A549 (cell line): ENCODE measurements at regions not wholly inside any gene's neighbourhood (a gene's known extent, or its start where the extent isn't known, plus 50 kb on each side); places are given as distances from the start of the nearest gene placed in this dataset.

Experiments
- ATAC-seq, 2 experiments: fragments of 200-7000 bp in 1 of 2; fragments of >200 bp in 1 of 2; cut with Nextera tagmentation in 1 of 2; cut with Tn5 transposase in 1 of 2; 3 replicates each; pipeline versions ENCODE4 v1.8.0 to v1.9.1; 2018 to 2020; ENCODE audit warnings: mild to moderate bottlenecking in 1 of 2, moderate library complexity in 1 of 2
- CTCF ChIA-PET: fragments of 300-600 bp; sonication (Branson Sonifier 250); formaldehyde crosslinking; extraction: SDS; loops from one replicate; lab custom pipeline; 2021; ENCODE audit warnings: antibody characterized with exemption, inconsistent platforms; lab: Yijun Ruan, JAX
- POLR2A ChIA-PET: fragments of 350-600 bp; formaldehyde crosslinking; extraction: SDS; loops from one replicate; lab custom pipeline; 2021; ENCODE audit warnings: antibody characterized with exemption, inconsistent platforms; lab: Yijun Ruan, JAX
- DNase-seq, 2 experiments: peaks; one replicate each; pipeline versions ENCODE4 v3.0.0 to v3.0.0-alpha.2; 2011 to 2016; ENCODE audit warnings: low read depth in 1 of 2, low spot score in 1 of 2
- FAIRE-seq: peaks from 2 replicates; lab custom pipeline; 2011; peaks lifted over from hg19 to GRCh38; lab: Jason Lieb, UNC
- H3K27ac ChIP-seq, 2 experiments: fragments of >200 bp; sonication (Bioruptor Twin); formaldehyde crosslinking; 3 replicates each; pipeline ENCODE4 v1.5.1; 2016 to 2017
- H3K4me1 ChIP-seq: fragments of >200 bp; sonication (Bioruptor Twin); formaldehyde crosslinking; 3 replicates; pipeline ENCODE4 v1.6.1; 2016
- H3K4me2 ChIP-seq: fragments of >200 bp; sonication (Bioruptor Twin); formaldehyde crosslinking; 3 replicates; pipeline ENCODE4 v1.6.1; 2016
- H3K4me3 ChIP-seq: fragments of >200 bp; sonication (Bioruptor Twin); formaldehyde crosslinking; 3 replicates; pipeline ENCODE4 v1.5.1; 2016
- H3K9me3 ChIP-seq: fragments of >200 bp; sonication (Bioruptor Twin); formaldehyde crosslinking; 3 replicates; pipeline ENCODE4 v1.6.1; 2016
- CBX2 ChIP-seq: fragments of 200-600 bp; sonication (generic); IDR thresholded peaks from 2 replicates; pipeline ENCODE4 v1.6.1; 2016; ENCODE audit warnings: low read depth, mild to moderate bottlenecking, borderline replicate concordance
- CHD2 ChIP-seq: fragments of 150-350 bp; IDR thresholded peaks from 2 replicates; pipeline ENCODE4 v1.6.1; 2014; ENCODE audit warnings: low read length; ENCODE audit not compliant: partially characterized antibody
- CHD4 ChIP-seq: fragments of 200-600 bp; sonication (generic); IDR thresholded peaks from 2 replicates; pipeline ENCODE4 v1.6.1; 2016; ENCODE audit warnings: antibody characterized with exemption, mild to moderate bottlenecking, borderline replicate concordance
- CTCF ChIP-seq: fragments of >200 bp; sonication (Bioruptor Twin); formaldehyde crosslinking; IDR thresholded peaks from 3 replicates; pipeline ENCODE4 v1.5.1; 2016
- ESRRA ChIP-seq: fragments of 150-350 bp; IDR thresholded peaks from 2 replicates; pipeline ENCODE4 v1.6.1; 2014; ENCODE audit warnings: mild to moderate bottlenecking, low read length, borderline replicate concordance
- FOSL2 ChIP-seq, 2 experiments: fragments of 450-650 bp in 1 of 2; fragments of >200 bp in 1 of 2; sonication (Bioruptor Twin) in 1 of 2; formaldehyde crosslinking; IDR thresholded peaks; 2 replicates each; pipeline versions ENCODE4 v1.5.0 to v1.6.1; 2016 to 2020; ENCODE audit warnings: mild to moderate bottlenecking in 1 of 2, moderate library complexity in 1 of 2
- GATA3 ChIP-seq: IDR thresholded peaks from 2 replicates; pipeline ENCODE4 v1.6.1; 2012; ENCODE audit warnings: borderline replicate concordance
- HES2 ChIP-seq: fragments of >200 bp; sonication (Bioruptor Twin); formaldehyde crosslinking; IDR thresholded peaks from 2 replicates; pipeline ENCODE4 v1.6.1; 2016
- HEYL ChIP-seq: fragments of 250-450 bp; sonication (Bioruptor Pico); IDR thresholded peaks from 2 replicates; pipeline ENCODE4 v1.8.0; 2021; ENCODE audit warnings: mild to moderate bottlenecking, moderate library complexity
- HMGXB4 ChIP-seq: fragments of 250-450 bp; sonication (Bioruptor Pico); IDR thresholded peaks from 2 replicates; pipeline ENCODE4 v1.5.0; 2021; ENCODE audit warnings: mild to moderate bottlenecking, moderate library complexity, borderline replicate concordance
- HOXA7 ChIP-seq: fragments of 250-450 bp; sonication (Bioruptor Pico); IDR thresholded peaks from 2 replicates; pipeline ENCODE4 v1.5.0; 2020; ENCODE audit warnings: mild to moderate bottlenecking, moderate library complexity
- HOXB13 ChIP-seq: fragments of 250-450 bp; sonication (Bioruptor Pico); IDR thresholded peaks from 2 replicates; pipeline ENCODE4 v1.5.0; 2020; ENCODE audit warnings: low read depth, mild to moderate bottlenecking, moderate library complexity
- JUN ChIP-seq, 2 experiments: fragments of >200 bp; sonication (Bioruptor Twin); formaldehyde crosslinking; IDR thresholded peaks; 2 replicates in 1 of 2; 3 replicates in 1 of 2; pipeline ENCODE4 v1.6.1; 2016 to 2017
- MAFK ChIP-seq: fragments of 450-650 bp; IDR thresholded peaks from 2 replicates; pipeline ENCODE4 v1.6.1; 2014; ENCODE audit not compliant: partially characterized antibody
- MAX ChIP-seq: IDR thresholded peaks from 2 replicates; pipeline ENCODE4 v1.6.1; 2012
- MYC ChIP-seq: IDR thresholded peaks from 2 replicates; pipeline ENCODE4 v1.6.1; 2012; ENCODE audit warnings: mild to moderate bottlenecking, inconsistent platforms, low read length, improper control_type of control experiment, borderline replicate concordance
- NFE2L2 ChIP-seq: fragments of 150-350 bp; conservative IDR thresholded peaks from 2 replicates; pipeline ENCODE4 v1.6.1; 2014; ENCODE audit warnings: low read length
- POLR2AphosphoS2 ChIP-seq: conservative IDR thresholded peaks from 2 replicates; pipeline ENCODE4 v1.6.1; 2012; ENCODE audit warnings: low read length, improper control_type of control experiment, inconsistent platforms
- RARB ChIP-seq: fragments of 250-450 bp; sonication (Bioruptor Pico); IDR thresholded peaks from 2 replicates; pipeline ENCODE4 v1.8.0; 2021; ENCODE audit warnings: mild to moderate bottlenecking, moderate library complexity
- RNF2 ChIP-seq: fragments of 200-600 bp; sonication (generic); IDR thresholded peaks from 2 replicates; pipeline ENCODE4 v1.6.1; 2016; ENCODE audit warnings: low read depth, mild to moderate bottlenecking, antibody characterized with exemption, moderate library complexity, borderline replicate concordance
- ZNF302 ChIP-seq: fragments of 250-450 bp; sonication (Bioruptor Pico); IDR thresholded peaks from 2 replicates; pipeline ENCODE4 v1.9.0; 2021; ENCODE audit warnings: inconsistent platforms, mild to moderate bottlenecking, moderate library complexity
- WGBS: methylation state at CpG from one replicate; pipeline ENCODE4 v1.1.6; 2017; ENCODE audit errors: missing lambda C conversion rate; 5-methylcytosine and 5-hydroxymethylcytosine counted together

GRCh38 chr6:6927521-6928361, 180.0 kb upstream of the RREB1 start:
- FAIRE-seq (no peak), DNase-seq (no peak), ATAC-seq (peak in 1 of 2 experiments; percentile 61; a peak in 3 of 6 replicates)
- no peaks in the 10 kb centered on the region for H3K9me3 ChIP-seq
- ChIA-PET CTCF (no interaction called here), POLR2A (no interaction called here)
- TF ChIP-seq CBX2 = no peak
- TF ChIP-seq JUN (IDR thresholded peaks at IDR 0.05) = no peak
- TF ChIP-seq MAFK = no peak
- 61% methylated on average over 20 of the region's 20 CpGs for WGBS
- H3K27ac ChIP-seq = no peak overlapping the region
- H3K4me3 ChIP-seq = no peak overlapping the region
- H3K4me2 ChIP-seq = 0 out of 3 replicates have a peak overlapping the region, but pooled peaks have one; percentile 7
- H3K4me1 ChIP-seq = no peaks in the 10 kb centered on the region

- H3K4me1 ChIP-seq = no peaks in the 10 kb centered on the region
- ChIA-PET CTCF (no interaction called here), POLR2A (no interaction called here)
- H3K27ac ChIP-seq = no peak overlapping the region
- DNase-seq (no peak), ATAC-seq (no peak), FAIRE-seq (no peak)
- WGBS = 75% methylated on average over 9 of the region's 9 CpGs
- no peak for TF ChIP-seq HOXB13 (CRISPR knock-in tag)
- TF ChIP-seq MYC = no peak
- TF ChIP-seq RNF2 = no peak
- TF ChIP-seq HEYL (CRISPR knock-in tag) = no peak
- no peak for TF ChIP-seq POLR2AphosphoS2
- no peak for TF ChIP-seq HMGXB4
- TF ChIP-seq CHD4 = no peak
- TF ChIP-seq ESRRA = no peak
- TF ChIP-seq NFE2L2 = no peak
- TF ChIP-seq FOSL2 (IDR thresholded peaks at IDR 0.05) = no peak
- no peak for TF ChIP-seq FOSL2 (CRISPR knock-in tag; IDR thresholded peaks at IDR 0.05)
- H3K9me3 ChIP-seq = no peaks in the 10 kb centered on the region
- no peak overlapping the region for H3K4me3 ChIP-seq
- H3K4me2 ChIP-seq = no peak overlapping the region
Measured at GRCh38 chr6:6930223-6930880, 177.4 kb upstream of the RREB1 start.

- no peak overlapping the region for H3K4me2 ChIP-seq
- no peaks in the 10 kb centered on the region for H3K4me1 ChIP-seq
- TF ChIP-seq RNF2 = no peak
- TF ChIP-seq, all 56 proteins: peak for 0
- ChIA-PET CTCF (no interaction called here), POLR2A (no interaction called here)
- Histone ChIP-seq H3K27ac (no peak overlapping the region), H3K4me3 (no peak overlapping the region), H3K9me3 (no peaks in the 10 kb centered on the region)
- no peak for ATAC-seq
- DNase-seq = no peak
- FAIRE-seq = no peak
- 67% methylated on average over 9 of the region's 9 CpGs for WGBS
Measured at GRCh38 chr6:6931071-6932025, 176.4 kb upstream of the RREB1 start.

GRCh38 chr6:6932341-6932740, 175.4 kb upstream of the RREB1 start:
- DNase-seq = no peak
- no peak for ATAC-seq
- no peak overlapping the region for H3K4me3 ChIP-seq
- FAIRE-seq = no peak
- H3K4me1 ChIP-seq = no peaks in the 10 kb centered on the region
- H3K9me3 ChIP-seq = no peaks in the 10 kb centered on the region
- ChIA-PET CTCF (no interaction called here), POLR2A (no interaction called here)
- no peak overlapping the region for H3K4me2 ChIP-seq
- 32% methylated on average over 4 of the region's 4 CpGs for WGBS
- H3K27ac ChIP-seq = no peak overlapping the region
- TF ChIP-seq CHD2 (no peak), MAFK (no peak), NFE2L2 (no peak), HES2 (no peak), FOSL2 (IDR thresholded peaks at IDR 0.05) (no peak), FOSL2 (CRISPR knock-in tag; IDR thresholded peaks at IDR 0.05) (no peak), HOXA7 (CRISPR knock-in tag) (no peak), GATA3 (no peak), CTCF (no peak), POLR2AphosphoS2 (no peak), MAX (no peak), RARB (CRISPR knock-in tag) (no peak), ZNF302 (CRISPR knock-in tag) (no peak)
- TF ChIP-seq, all 56 proteins: peak for 0
